Activated CD4-positive, alpha-beta T cell treated with anti-CD3 and anti-CD28 coated beads, Interleukin-2, Interleukin-4, amounts not matched to agents 100 ng/mL and 50 ng/mL, durations not matched to agents 16 hours and 8 hours (primary cell): ENCODE measurements at regions not wholly inside any gene's neighbourhood (a gene's known extent, or its start where the extent isn't known, plus 50 kb on each side); places are given as distances from the start of the nearest gene placed in this dataset.

Source experiments
- DNase-seq: peaks from one replicate; pipeline ENCODE4 v3.0.0-alpha.2; 2020; ENCODE audit warnings: low spot score

DNA sequence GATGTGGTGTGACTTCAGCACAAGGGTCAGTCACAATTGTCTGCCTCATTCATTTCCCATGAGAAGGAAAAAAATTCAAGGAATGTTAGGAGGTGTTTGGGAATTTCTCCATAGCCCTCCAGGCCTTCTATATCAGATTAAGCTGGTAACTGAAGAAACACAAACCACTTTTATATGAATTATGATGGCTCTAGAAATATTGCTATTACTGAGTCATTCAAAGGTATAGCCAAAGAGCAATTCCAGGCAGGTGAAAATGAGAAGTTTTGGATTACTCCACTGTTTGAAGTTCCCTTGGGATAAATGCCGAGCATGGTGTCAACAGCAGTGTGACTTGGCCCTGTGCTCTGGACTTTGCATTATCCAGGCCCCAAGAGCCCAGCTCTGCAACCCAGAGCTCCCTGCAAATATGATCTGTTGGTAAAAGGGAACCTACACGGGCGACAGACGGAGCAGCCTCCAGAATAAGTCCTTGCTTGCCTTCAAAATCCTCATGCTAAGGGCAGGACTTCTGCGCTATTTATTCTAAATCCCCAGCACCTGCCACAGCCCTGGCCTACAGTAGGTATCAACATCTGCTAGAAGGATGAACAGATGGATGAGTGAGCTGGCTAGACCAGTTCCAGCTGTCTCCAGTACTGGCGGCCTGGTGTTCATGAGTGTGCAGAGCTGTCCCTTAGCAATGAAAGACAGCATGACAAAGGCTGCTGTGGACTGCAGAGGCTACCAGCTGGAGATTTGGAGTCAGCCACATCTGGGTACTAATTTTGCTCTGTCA, 67.5 kb upstream of the ZBED5 start:
- DNase-seq: no peak

DNA sequence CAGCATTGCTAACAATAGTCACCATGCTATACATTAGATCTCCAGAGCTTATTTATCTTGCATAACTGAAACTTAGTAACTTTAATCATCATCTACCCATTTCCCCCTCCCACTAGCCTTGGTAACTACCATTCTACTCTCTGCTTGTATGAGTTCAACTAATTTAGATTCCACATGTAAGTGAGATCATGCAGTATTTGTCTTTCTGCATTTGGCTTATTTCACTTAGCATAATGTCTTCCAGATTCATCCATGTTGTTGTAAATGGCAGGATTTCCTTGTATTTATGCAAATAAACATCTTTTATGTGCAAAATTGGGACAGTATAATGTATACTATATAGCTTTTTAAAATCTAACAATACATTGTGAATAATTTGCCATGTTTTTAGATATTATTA, 66.0 kb upstream of the ZBED5 start:
- DNase-seq: no peak

DNA sequence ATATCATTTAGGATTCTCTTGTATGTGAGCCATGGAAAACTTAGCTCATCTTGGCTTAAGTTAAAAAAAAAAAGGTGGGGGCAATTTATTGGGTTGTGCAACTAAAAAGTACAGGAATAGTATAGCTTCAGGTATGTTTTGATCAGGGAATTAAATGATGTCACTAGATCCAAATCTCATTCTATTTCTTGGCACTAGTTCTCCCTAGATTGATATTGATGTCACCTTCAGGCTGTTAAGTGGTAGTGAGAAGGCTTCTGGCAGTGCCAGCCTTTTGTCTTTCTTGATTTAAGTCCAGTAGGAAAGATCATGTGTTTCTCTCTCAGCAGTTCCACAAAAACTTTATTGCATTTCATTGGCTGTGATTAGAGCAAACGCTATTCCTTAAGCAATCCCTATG, 65.0 kb upstream of the ZBED5 start:
- no peak for DNase-seq

DNA sequence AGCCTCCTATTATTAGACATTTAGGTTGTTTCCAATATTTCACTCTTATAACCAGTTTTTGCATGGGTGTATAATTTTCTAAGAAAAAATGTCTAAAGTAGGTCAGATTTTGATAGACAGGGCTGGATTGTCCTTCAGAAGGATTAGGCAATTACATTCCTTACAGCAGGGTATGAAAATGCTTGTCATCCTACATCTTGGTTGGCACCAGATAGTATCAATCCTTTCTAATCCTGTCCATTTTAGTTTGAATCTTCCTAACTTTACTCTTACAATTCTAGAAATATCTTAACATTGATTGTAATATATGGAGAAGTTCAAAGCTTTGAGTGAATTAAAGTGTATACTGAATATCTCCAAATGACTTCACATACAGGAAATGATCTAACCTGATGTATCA, 63.0 kb upstream of the ZBED5 start:
- DNase-seq: no peak

DNA sequence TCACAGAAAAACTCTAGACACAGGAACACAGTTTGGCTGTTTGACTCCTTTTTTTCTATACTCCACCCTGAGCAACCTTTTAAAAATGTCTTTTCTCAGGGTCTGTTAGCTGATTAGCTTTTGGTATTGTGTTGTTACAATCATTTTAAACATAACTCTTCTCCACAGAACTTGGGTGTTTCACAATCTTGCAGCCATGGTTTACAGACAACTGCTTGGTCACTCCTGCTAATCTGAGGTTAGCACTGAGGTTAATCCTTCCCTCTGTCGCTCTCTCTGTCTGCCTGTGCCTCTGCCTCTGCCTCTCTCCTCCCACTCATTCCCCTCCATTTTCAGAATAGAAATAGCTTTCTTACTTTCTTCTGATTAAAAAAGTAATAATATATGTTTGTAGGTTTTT, 62.4 kb upstream of the ZBED5 start:
- DNase-seq: no peak

DNA sequence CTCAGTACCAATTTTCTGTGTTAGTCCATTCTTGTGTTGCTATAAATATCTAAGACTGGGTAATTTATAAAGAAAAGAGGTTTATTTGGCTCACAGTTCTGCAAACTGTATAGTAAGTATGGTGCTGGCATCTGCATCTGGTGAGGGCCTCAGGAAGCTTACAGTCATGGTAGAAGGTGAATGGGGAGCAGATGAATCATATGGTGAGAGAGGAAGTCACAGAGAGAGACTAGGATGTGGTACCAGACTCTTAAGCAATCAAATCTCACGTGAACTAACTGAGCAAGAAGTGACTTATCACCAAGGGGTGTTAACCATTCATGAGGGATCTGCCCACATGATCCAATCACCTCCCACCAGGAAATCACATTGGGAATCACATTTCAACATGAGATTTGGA, 60.8 kb upstream of the ZBED5 start:
- DNase-seq: no peak

DNA sequence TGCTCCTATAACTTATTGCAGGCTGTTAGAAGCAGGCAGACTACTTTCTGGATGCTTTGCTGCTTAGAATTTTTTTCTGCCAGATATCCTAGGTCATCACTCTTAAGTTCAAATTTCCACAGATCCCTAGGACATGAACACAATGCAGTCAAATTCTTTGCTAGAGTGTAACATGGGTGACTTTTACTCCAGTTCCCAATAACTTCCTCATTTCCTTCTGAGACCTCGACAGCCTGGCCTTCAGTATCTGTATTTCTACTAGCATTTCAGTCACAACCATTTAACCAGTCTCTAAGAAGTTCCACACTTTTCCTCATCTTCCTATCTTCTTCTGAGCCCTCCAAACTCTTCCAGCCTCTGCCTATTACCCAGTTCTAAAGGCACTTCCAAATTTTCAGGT, 60.4 kb upstream of the ZBED5 start:
- DNase-seq: no peak

DNA sequence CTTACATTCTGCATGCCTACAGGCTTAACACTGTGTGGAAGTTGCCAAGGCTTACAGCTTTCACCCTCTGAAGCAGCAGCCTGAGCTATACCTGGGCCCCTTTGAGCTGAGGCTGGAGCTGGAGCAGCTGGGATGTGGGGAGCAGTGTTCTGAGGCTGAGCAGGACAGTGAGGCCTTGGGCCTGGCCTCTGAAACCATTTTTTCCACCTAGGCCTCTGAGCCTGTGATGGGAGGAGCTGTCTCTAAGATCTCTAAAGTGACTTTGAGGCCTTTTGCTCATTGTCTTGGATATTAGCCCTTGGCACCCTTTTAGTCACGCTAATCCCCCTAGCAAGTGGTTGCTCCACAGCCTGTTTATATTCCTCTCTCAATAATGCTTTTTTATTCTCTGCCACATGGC, 59.9 kb upstream of the ZBED5 start:
- DNase-seq: no peak

DNA sequence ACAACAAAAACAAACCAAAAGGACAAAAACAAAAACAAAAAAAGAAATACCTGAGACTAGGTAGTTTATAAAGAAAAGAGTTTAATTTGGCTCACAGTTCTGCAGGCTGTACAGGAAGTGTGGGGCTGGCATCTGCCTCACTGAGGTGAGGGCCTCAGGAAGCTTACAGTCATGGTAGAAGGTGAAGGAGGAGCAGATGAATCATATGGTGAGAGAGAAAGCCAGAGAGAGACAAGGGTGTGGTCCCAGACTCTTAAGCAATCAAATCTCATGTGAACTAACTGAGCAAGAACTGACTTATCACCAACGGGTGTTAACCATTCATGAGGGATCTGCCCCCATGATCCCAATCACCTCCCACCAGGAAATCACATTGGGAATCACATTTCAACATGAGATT, 58.8 kb upstream of the ZBED5 start:
- DNase-seq: no peak

DNA sequence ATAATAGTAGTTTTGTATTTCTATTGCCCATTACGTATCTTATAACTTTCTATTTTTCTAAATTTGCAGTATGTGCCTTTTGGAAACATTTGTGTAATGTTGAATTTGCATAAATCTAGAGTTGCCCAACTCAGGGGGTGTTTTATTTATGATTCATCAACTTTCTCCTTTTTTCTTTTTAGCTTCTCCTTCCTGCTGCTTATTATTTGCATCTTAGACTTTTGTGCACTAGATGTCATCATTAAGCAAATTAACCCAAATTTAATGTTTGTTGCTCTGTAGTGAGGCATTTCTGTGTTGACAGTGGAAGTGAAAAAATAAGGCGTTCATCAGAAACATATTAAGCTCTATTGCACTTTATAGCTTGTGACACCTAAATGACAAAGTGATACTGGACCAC, 56.2 kb upstream of the ZBED5 start:
- no peak for DNase-seq

DNA sequence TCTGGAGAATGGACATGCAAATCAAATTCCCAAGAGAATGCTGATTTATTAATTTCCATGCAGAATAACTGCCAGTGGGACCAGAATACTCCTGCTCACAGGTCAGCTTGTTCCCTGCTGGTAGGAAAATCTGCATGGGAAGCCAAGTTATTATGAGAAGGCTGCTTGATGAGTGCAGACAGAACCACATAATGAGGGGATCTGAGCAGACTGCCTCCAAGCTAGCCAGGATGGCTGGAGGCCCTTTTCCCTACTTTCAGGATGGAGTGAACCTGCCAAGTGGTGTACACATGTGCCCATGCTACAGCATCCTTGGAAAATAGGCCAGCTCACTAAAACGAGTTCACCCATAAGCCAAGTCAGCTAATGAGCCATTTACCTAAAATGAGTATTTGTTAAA, 55.2 kb upstream of the ZBED5 start:
- DNase-seq: no peak

DNA sequence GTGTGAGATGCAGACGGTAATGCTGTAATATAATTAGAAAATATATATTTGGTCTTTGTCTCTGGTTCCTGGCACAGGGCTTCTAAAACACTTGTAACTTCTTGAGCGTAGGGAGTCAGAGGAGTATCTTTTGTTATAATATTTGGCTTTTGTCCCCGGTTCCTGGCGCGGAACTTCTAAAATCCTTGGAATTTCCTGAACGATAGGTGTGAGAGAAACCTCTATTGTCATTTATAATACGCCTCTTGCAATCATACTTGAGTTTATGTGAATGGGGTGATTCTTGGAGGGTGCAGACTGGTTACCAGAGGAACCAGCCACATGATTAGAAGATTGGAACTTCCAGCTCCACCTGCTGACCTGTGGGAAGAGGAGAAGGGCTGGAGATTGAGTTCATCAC, 54.1 kb upstream of the ZBED5 start:
- no peak for DNase-seq

DNA sequence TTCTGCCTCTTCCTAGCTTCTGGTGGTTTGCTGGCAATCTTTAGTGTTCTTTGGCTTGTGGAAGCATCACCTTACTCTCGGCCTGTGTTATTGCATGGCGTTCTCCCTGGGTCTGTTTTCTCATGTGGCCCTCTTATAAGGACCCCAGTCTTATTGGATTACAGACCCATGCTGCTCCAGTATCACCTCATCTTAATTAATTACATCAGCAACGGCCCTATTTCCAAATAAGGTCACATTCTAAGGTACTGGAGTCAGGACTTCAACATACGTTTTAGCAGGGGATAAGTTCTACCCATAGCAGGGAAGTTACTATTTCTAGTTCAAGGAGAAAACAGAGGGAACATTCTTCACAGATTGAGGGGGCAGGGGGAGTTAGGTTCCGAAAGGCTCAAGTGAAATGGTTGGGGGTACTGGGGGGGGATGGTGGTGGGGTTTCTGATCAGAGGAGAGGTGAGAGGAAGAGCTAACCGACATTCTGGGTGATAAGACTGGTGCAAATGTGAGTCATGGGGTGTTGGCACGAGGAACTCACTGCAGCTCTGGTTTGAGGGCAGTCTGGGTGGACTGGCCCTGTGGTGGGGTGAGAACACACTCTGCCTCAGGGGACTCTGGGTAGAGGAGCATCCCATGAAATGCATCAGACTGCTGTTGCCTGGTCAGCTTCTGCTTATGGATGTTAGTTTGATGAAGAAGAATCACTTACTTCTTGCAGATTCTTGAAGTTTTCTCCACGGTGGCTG, 51.5 kb upstream of the ZBED5 start:
- no peak for DNase-seq

DNA sequence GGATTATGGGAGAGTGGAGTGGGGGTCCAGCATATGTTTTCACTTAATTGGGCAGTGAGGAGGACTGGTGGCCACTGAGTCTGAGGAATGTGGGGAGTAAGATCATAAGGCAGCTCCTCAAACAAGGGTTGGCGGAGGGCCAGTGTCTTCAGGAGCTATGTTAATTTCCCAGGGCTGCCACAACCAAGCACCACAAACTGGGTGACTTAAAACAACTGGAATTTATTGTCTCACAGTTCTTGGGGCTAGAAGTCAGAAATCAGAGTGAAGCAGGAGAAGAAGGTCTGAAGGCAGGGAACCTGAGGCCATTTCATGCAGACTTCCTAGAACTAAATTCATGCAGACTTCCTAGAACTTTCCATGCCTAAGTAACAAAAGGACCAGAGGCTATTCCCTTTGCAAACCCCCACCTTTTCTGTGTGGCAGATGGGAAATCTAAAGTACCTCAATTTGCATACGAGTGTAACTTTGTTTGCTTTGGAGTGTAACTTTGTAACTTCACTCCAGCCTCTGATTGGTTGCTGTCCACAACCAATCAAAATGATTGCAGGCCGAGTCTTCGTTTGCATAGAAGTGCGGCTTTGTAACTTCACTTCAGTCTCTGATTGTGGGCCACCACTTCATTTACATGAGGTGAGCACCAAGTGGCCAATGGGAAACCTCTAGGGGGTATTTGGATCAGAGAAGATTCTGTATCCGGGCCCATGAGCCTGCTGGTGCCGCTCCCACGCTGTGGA, 50.5 kb upstream of the ZBED5 start:
- no peak for DNase-seq
